MG63 (cell line): ENCODE measurements at regions not wholly inside any gene's neighbourhood (a gene's known extent, or its start where the extent isn't known, plus 50 kb on each side); places are given as distances from the start of the nearest gene placed in this dataset.
"Not testable (repeated sequence)": the region's sequence is repeated elsewhere in the genome, so short reads cannot be mapped to it uniquely, and the experiment has no call there.

Experiments used
- DNase-seq: peaks from one replicate; pipeline ENCODE4 v3.0.0-alpha.2; 2020
- H3K27me3 ChIP-seq: fragments of 250-450 bp; sonication (Bioruptor Pico); 2 replicates; pipeline ENCODE4 v1.5.1; 2020; ENCODE audit warnings: mild to moderate bottlenecking, moderate library complexity
- H3K36me3 ChIP-seq: fragments of 250-450 bp; sonication (Bioruptor Pico); 2 replicates; pipeline ENCODE4 v1.5.1; 2020; ENCODE audit warnings: mild to moderate bottlenecking, moderate library complexity
- H3K4me3 ChIP-seq: fragments of 250-450 bp; sonication (Bioruptor Pico); 2 replicates; pipeline ENCODE4 v1.5.1; 2020; ENCODE audit warnings: mild to moderate bottlenecking, moderate library complexity
- H3K9me3 ChIP-seq: fragments of 250-450 bp; sonication (Bioruptor Pico); 2 replicates; pipeline ENCODE4 v1.5.1; 2020; ENCODE audit warnings: mild to moderate bottlenecking, moderate library complexity

GRCh38 chr6:82118150-82118562 is 129.4 kb downstream of the IBTK start:
- H3K4me3 ChIP-seq = no peak overlapping the region
- DNase-seq = no peak
- H3K36me3 ChIP-seq = no peaks in the 10 kb centered on the region
- no peaks in the 10 kb centered on the region for H3K27me3 ChIP-seq
- H3K9me3 ChIP-seq = no peaks in the 10 kb centered on the region

DNA sequence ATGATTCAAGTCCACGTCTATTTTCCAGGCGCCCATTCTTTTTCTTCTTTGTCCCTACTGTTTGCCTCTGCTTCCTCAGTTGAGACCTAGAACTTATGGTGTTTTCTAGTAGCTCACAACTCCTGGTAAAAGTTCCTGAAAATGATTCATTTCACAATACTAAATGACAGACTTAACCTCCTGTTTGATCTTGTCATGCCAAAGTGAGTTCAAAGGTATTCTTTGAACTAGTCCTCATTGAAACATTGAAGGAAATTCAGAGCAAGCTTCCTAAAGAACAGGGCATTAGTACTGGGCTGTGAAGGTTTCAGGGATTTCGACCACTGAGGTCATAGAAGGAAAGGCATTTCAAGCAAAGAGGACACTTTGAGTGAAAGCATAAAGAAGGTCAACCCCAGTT is 132.8 kb downstream of the IBTK start:
- DNase-seq = no peak
- H3K36me3 ChIP-seq = no peaks in the 10 kb centered on the region
- no peak overlapping the region for H3K4me3 ChIP-seq
- no peaks in the 10 kb centered on the region for H3K27me3 ChIP-seq
- H3K9me3 ChIP-seq = no peaks in the 10 kb centered on the region

DNA sequence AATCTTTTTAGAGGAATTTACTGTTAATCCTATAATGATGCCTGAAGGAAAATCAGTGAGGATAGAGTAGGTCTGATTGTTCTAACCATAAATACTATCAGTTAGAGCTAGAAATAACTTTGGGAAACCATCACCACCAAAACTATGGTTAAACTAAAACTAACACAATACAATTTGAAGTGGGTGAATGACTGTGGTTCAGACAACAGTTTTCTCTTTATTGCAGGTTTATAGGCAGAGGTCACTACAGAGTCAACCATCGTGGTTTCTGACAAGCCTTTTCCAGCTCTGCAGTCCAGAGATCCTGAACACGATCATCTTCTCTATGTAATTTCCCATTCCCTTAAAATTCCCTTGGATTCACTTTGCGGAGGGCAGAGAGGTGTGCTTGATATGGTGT is 134.3 kb downstream of the IBTK start:
- Histone ChIP-seq H3K4me3 (no peak overlapping the region), H3K36me3 (no peaks in the 10 kb centered on the region), H3K27me3 (no peaks in the 10 kb centered on the region), H3K9me3 (no peaks in the 10 kb centered on the region)
- DNase-seq = no peak

GRCh38 chr6:82111818-82112217 is 135.7 kb downstream of the IBTK start:
- no peak overlapping the region for H3K4me3 ChIP-seq
- H3K36me3 ChIP-seq = no peaks in the 10 kb centered on the region
- H3K27me3 ChIP-seq = no peaks in the 10 kb centered on the region
- DNase-seq = no peak
- H3K9me3 ChIP-seq = no peaks in the 10 kb centered on the region

DNA sequence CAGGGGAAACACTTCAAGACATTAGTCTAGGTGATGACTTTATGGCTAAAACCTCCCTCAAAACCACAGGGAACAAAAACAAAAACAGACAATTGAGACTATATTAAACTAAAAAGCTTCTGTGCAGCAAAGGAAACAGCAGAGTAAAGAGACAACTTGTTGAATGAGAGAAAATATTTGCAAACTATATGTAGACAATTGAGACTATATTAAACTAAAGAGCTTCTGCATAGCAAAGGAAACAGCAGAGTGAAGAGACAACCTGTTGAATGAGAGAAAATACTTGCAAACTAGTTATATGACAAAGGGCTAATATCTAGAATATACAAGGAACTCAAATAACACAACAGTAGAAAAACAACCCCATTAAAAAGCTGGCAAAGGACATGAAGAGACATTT is 136.4 kb downstream of the IBTK start:
- Histone ChIP-seq H3K36me3 (no peaks in the 10 kb centered on the region), H3K27me3 (no peaks in the 10 kb centered on the region), H3K4me3 (no peak overlapping the region), H3K9me3 (no peaks in the 10 kb centered on the region)
- DNase-seq = no peak

GRCh38 chr6:82103171-82103570 is 144.4 kb downstream of the IBTK start:
- not testable (repeated sequence) for DNase-seq, H3K36me3 ChIP-seq, H3K4me3 ChIP-seq, H3K27me3 ChIP-seq, H3K9me3 ChIP-seq

GRCh38 chr6:82101374-82102114 is 146.0 kb downstream of the IBTK start:
- not testable (repeated sequence) for H3K9me3 ChIP-seq, H3K4me3 ChIP-seq, H3K36me3 ChIP-seq, DNase-seq, H3K27me3 ChIP-seq

- not testable (repeated sequence) for H3K36me3 ChIP-seq, H3K27me3 ChIP-seq
Observed at GRCh38 chr6:82100763-82101162, 146.8 kb downstream of the IBTK start.

GRCh38 chr6:82097676-82098075 is 149.9 kb downstream of the IBTK start:
- H3K27me3 ChIP-seq = no peaks in the 10 kb centered on the region
- no peaks in the 10 kb centered on the region for H3K36me3 ChIP-seq
- no peak overlapping the region for H3K4me3 ChIP-seq
- DNase-seq = no peak
- no peaks in the 10 kb centered on the region; the same call in none of the 2 replicates for H3K9me3 ChIP-seq

More at GRCh38 chr6:82100763-82101162, 146.8 kb downstream of the IBTK start:
- DNase-seq, H3K9me3 ChIP-seq, H3K4me3 ChIP-seq: not testable (repeated sequence)

GRCh38 chr6:82095091-82095490 is 152.5 kb downstream of the IBTK start:
- Histone ChIP-seq H3K9me3 (no peaks in the 10 kb centered on the region; the same call in none of the 2 replicates), H3K27me3 (no peaks in the 10 kb centered on the region)

GRCh38 chr6:82094166-82094806 is 153.3 kb downstream of the IBTK start:
- no peaks in the 10 kb centered on the region for H3K27me3 ChIP-seq
- no peak overlapping the region for H3K4me3 ChIP-seq
- H3K36me3 ChIP-seq = no peaks in the 10 kb centered on the region
- no peaks in the 10 kb centered on the region; the same call in 1 of the 2 replicates for H3K9me3 ChIP-seq
- DNase-seq = no peak

More at GRCh38 chr6:82095091-82095490, 152.5 kb downstream of the IBTK start:
- DNase-seq = no peak
- Histone ChIP-seq H3K4me3 (no peak overlapping the region), H3K36me3 (no peaks in the 10 kb centered on the region)

GRCh38 chr6:82088978-82089771 is 158.4 kb downstream of the IBTK start:
- DNase-seq = no peak
- no peaks in the 10 kb centered on the region for H3K27me3 ChIP-seq
- H3K36me3 ChIP-seq = no peaks in the 10 kb centered on the region
- H3K4me3 ChIP-seq = no peak overlapping the region
- no peaks in the 10 kb centered on the region for H3K9me3 ChIP-seq

DNA sequence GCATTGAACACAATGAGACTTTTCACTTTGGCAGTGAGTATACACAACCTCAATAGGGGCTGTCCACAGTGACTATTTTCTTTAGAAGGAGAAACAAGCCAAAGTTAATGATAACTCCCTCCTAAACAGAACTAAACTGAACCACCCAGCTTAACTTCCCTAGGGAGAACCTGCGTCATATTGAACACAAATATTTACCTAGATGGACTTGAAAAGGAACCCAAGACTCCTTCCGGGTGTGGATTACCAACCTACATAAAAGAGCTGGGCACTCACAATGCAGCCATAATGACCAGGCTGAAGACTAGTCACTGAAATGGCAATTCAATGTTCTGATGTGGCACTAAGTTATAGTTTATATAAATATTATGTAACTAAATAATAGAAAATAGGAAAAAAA is 160.6 kb downstream of the IBTK start:
- H3K4me3 ChIP-seq = no peak overlapping the region
- H3K27me3 ChIP-seq = no peaks in the 10 kb centered on the region
- DNase-seq = no peak
- H3K9me3 ChIP-seq = no peaks in the 10 kb centered on the region
- no peaks in the 10 kb centered on the region for H3K36me3 ChIP-seq

DNA sequence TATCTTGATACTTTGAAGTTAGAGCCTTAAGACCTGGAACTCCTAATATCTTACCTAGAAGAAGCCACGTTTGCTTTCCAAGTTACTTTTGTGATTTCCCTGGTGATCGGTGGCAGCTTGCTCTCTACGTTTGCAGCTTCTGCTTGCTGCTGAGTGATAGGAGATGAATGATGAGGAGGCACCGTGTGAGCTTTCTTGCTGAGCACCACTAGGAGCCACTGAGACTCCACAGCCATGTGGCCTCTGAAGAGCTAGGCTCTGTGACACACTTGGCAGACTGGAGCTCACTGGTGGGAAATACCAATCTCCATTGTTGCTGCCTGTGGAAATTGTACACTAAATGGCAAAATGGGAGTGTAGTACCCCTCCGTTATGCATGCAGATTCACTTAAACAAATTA is 161.8 kb downstream of the IBTK start:
- Histone ChIP-seq H3K27me3 (no peaks in the 10 kb centered on the region), H3K9me3 (no peaks in the 10 kb centered on the region), H3K36me3 (no peaks in the 10 kb centered on the region), H3K4me3 (no peak overlapping the region)
- no peak for DNase-seq

- Histone ChIP-seq H3K27me3 (no peaks in the 10 kb centered on the region), H3K9me3 (no peaks in the 10 kb centered on the region), H3K4me3 (no peak overlapping the region), H3K36me3 (no peaks in the 10 kb centered on the region)
- DNase-seq = no peak
Observed at GRCh38 chr6:82084324-82084920, 163.1 kb downstream of the IBTK start.

GRCh38 chr6:82083646-82084045 is 163.9 kb downstream of the IBTK start:
- Histone ChIP-seq H3K27me3 (no peaks in the 10 kb centered on the region), H3K9me3 (no peaks in the 10 kb centered on the region), H3K4me3 (no peak overlapping the region), H3K36me3 (no peaks in the 10 kb centered on the region)
- DNase-seq = no peak

DNA sequence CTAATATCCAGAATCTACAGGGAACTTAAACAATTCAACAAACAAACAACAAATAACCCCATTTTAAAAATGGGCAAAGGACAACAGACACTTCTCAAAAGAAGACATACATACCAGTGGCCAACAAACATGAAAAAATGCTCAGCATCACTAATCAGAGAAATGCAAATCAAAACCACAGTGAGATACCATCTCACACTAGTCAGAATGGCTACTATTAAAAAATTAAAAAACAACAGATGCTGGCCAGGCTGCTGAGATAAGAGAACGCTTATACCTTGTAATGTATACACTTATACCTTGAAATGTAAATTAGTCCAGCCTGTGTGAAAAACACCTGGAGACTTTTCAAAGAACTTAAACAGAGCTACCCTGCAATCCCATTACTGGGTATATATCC is 166.8 kb downstream of the IBTK start:
- Histone ChIP-seq H3K27me3 (no peaks in the 10 kb centered on the region), H3K9me3 (no peaks in the 10 kb centered on the region), H3K36me3 (no peaks in the 10 kb centered on the region), H3K4me3 (no peak overlapping the region)
- DNase-seq = no peak
